ENCODE measurements at regions not wholly inside any gene's neighbourhood (a gene's known extent, or its start where the extent isn't known, plus 50 kb on each side); places are given as distances from the start of the nearest gene placed in this dataset.
"Not testable (repeated sequence)": the region's sequence is repeated elsewhere in the genome, so short reads cannot be mapped to it uniquely, and the experiment has no call there.

DNA sequence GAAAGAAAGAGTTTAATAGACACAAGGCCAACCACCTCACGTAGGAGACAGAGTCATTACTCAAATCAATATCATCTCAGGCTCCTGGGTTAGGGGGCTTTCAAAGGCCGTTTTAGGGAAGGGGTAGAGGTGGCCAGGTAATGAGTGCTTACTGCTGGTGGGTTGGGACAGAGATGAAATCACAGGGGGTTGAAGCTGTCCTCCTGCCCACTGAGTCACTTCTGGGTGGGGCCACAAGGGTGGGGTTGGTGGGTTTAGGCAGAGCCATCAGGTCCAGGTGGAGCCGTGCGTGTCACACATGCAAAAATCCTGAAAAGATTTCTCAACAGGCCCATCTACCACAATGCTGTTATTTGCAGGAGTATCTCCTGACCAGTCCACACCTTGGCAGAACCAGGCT, 167.0 kb upstream of the EXOC2 start:
- no peak for TF ChIP-seq EP300 (IDR thresholded peaks at IDR 0.05)
- TF ChIP-seq, protein P1, sequence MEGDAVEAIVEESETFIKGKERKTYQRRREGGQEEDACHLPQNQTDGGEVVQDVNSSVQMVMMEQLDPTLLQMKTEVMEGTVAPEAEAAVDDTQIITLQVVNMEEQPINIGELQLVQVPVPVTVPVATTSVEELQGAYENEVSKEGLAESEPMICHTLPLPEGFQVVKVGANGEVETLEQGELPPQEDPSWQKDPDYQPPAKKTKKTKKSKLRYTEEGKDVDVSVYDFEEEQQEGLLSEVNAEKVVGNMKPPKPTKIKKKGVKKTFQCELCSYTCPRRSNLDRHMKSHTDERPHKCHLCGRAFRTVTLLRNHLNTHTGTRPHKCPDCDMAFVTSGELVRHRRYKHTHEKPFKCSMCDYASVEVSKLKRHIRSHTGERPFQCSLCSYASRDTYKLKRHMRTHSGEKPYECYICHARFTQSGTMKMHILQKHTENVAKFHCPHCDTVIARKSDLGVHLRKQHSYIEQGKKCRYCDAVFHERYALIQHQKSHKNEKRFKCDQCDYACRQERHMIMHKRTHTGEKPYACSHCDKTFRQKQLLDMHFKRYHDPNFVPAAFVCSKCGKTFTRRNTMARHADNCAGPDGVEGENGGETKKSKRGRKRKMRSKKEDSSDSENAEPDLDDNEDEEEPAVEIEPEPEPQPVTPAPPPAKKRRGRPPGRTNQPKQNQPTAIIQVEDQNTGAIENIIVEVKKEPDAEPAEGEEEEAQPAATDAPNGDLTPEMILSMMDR (IDR thresholded peaks at IDR 0.05) = no peak
- TF ChIP-seq POLR2A (IDR thresholded peaks at IDR 0.05) = no peak
- 82 to 87% methylated on average over 4 of the region's 4 CpGs for WGBS, 2 donors

DNA sequence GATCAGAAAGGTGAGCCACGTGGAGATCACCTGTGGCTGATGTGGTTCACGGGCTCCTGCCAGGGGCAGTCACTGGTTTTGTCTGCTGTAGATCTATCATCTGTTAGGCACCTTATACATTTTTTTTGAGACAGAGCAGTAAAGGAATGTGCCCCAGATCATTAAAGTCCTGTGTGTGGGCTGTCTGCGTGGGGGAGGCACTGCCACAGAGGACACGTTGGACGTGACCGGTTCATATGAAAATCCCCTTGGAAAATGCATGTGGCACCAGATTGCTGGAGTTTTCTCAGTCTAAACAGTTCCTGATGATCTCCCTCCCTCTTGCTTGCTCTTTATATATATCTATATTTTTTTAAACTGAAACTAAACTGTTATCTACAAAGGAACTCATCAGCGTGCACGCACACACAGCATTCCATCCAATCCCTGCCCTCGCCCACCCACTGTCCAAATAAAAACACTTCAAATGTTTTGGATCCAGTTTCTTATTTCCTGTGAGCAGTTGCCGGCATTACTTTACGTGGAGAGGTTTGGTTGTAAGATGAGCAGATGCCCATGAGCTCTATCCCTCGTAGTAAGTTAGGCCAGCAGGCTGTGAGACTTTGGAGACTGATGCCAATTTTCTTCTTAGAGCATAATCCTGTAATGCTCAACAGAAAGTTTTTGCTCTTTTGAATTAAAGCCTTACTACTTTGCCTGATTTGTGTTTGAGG, 161.6 kb upstream of the EXOC2 start:
- no peak overlapping the region for H3K4me3 ChIP-seq
- no peaks in the 10 kb centered on the region for H3K4me1 ChIP-seq
- DNase-seq (ENCODE audit: low spot score in 2 of 2) = no peak
- H3K27me3 ChIP-seq = no peaks in the 10 kb centered on the region
- 54 to 57% methylated on average over 12 of the region's 12 CpGs for WGBS, 2 donors
- H3K36me3 ChIP-seq = no peaks in the 10 kb centered on the region
- H3K27ac ChIP-seq = no peak overlapping the region
- peaks cover 0 to 9% (median 0%) of the 10 kb centered on the region in 4 donors for H3K9me3 ChIP-seq
- TF ChIP-seq, protein P1 (IDR thresholded peaks at IDR 0.05) = no peak

More for the DNA sequence above, 167.0 kb upstream of the EXOC2 start:
- no peaks in the 10 kb centered on the region for H3K36me3 ChIP-seq
- no peak for DNase-seq (ENCODE audit: low spot score in 2 of 2)
- no peak overlapping the region for H3K4me3 ChIP-seq
- H3K27me3 ChIP-seq = peaks cover 0 to 4% of the 10 kb centered on the region in 2 donors
- H3K4me1 ChIP-seq = no peaks in the 10 kb centered on the region
- H3K9me3 ChIP-seq = no peaks in the 10 kb centered on the region
- no peak overlapping the region for H3K27ac ChIP-seq

DNA sequence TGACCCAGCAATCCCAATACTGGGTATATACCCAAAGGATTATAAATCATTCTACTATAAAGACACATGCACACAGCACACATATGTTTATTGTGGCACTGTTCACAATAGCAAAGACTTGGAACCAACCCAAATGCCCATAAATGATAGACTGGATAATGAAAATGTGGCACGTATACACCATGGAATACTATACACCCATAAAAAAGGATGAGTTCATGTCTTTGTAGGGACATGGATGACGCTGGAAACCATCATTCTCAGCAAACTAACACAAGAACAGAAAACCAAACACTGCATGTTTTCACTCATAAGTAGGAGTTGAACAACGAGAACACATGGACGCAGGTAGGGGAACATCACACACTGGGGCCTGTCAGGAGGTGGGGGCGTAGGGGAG, 159.3 kb upstream of the EXOC2 start:
- not testable (repeated sequence) for H3K27ac ChIP-seq; H3K27me3 ChIP-seq; H3K36me3 ChIP-seq; H3K4me3 ChIP-seq; DNase-seq (ENCODE audit: low spot score in 2 of 2); H3K9me3 ChIP-seq; H3K4me1 ChIP-seq
- WGBS, 2 donors = 92 to 93% methylated on average over 5 of the region's 5 CpGs

DNA sequence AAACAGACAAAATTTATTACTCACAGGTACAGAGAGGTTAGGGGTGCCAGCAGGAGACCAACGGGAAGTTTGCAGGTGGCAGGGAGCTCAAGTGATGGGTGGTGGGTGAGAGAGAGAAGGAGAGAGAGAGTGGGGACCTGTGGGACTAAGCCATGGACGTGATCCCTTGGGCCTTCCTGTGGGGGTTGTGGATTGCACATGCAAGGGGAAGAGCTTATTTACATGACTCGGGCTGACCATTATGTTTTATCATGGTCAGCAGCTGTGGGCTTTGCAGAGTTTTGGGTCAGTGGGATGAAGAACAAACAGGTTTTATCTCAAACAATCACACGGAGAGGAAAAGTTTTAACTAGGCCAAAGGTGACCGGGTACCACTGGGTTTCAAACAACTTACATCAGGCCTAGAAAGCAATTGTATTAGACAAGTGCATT, 156.2 kb upstream of the EXOC2 start:
- Histone ChIP-seq H3K27ac (no peak overlapping the region), H3K36me3 (no peaks in the 10 kb centered on the region), H3K27me3 (no peaks in the 10 kb centered on the region), H3K9me3 (peaks cover 0 to 9% (median 0%) of the 10 kb centered on the region in 4 donors), H3K4me3 (no peak overlapping the region), H3K4me1 (no peaks in the 10 kb centered on the region)
- WGBS, 2 donors = 63 to 68% methylated on average over 5 of the region's 5 CpGs
- TF ChIP-seq, protein P1 (IDR thresholded peaks at IDR 0.05) = no peak
- TF ChIP-seq POLR2A (IDR thresholded peaks at IDR 0.05) (no peak), EP300 (IDR thresholded peaks at IDR 0.05) (no peak)
- no peak for DNase-seq (ENCODE audit: low spot score in 2 of 2)

DNA sequence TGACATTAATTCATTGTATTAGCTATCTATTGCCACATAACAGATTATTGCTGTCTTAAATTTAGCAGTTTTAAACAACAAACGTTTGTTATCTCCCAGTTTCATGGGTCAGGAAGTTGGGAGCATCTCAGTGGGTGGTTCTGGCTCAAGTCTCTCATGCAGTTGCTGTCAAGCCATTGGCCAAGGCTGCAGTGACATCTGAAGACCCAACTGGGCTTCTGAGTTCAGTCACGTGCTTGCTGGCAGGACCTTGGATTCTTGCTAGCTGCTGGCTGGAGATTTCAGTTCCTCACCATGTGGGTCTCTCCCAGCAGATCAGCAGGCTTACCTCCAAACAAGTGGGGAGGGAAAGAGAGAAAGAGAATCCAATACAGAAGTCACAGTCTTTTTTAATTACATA, 152.6 kb upstream of the EXOC2 start:
- WGBS, 2 donors = 34 to 43% methylated on average over 2 of the region's 2 CpGs
- TF ChIP-seq POLR2A (IDR thresholded peaks at IDR 0.05) = no peak
- TF ChIP-seq, protein P1 (IDR thresholded peaks at IDR 0.05) = no peak
- TF ChIP-seq EP300 (IDR thresholded peaks at IDR 0.05) = no peak
- Histone ChIP-seq H3K27ac (no peak overlapping the region), H3K36me3 (no peaks in the 10 kb centered on the region), H3K4me1 (no peaks in the 10 kb centered on the region), H3K4me3 (no peak overlapping the region), H3K27me3 (no peaks in the 10 kb centered on the region), H3K9me3 (no peaks in the 10 kb centered on the region)
- no peak for DNase-seq (ENCODE audit: low spot score in 2 of 2)

All from tibial nerve (tissue), 4 donors.